Neuron (in vitro differentiated cells): ENCODE measurements at regions not wholly inside any gene's neighbourhood (a gene's known extent, or its start where the extent isn't known, plus 50 kb on each side); places are given as distances from the start of the nearest gene placed in this dataset.

Experiments
- H2AFZ ChIP-seq: one replicate; pipeline ENCODE4 v1.6.1; 2013; ENCODE audit warnings: low read depth, mild to moderate bottlenecking, inconsistent platforms, low read length, moderate library complexity
- H3K27me3 ChIP-seq: one replicate; pipeline ENCODE4 v1.6.1; 2013; ENCODE audit warnings: low read length; ENCODE audit not compliant: insufficient read depth
- H3K36me3 ChIP-seq: one replicate; pipeline ENCODE4 v1.6.1; 2013; ENCODE audit warnings: low read length; ENCODE audit not compliant: insufficient read depth
- H3K4me1 ChIP-seq: one replicate; pipeline ENCODE4 v1.6.1; 2013; ENCODE audit warnings: low read length; ENCODE audit not compliant: insufficient read depth
- H3K4me3 ChIP-seq: 2 replicates; pipeline ENCODE4 v1.5.1; 2013; ENCODE audit warnings: mild to moderate bottlenecking, low read length, moderate library complexity
- H3K9me3 ChIP-seq: one replicate; pipeline ENCODE4 v1.6.1; 2013; ENCODE audit warnings: low read length

DNA sequence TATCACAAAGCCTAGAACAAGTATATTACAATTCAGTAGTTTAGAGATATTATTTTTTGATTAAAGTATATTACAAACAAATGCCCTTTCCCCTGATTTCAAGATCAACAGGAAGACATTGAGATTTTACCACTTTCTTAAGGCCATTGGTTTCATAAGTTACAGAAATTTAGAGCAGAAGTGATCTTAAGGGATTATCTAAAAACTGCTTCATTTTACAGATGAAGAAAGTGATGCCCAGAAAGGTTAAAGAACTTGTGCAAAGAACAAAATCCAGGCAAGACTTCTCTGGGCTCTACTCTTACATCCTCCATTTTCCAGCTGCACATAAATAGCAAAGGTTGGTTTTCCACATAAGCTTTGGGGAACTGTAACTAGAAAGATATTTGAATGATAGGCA is 87.5 kb downstream of the DUSP6 start:
- H3K4me3 ChIP-seq, result no peak overlapping the region
- H2AFZ ChIP-seq, result no peak overlapping the region

DNA sequence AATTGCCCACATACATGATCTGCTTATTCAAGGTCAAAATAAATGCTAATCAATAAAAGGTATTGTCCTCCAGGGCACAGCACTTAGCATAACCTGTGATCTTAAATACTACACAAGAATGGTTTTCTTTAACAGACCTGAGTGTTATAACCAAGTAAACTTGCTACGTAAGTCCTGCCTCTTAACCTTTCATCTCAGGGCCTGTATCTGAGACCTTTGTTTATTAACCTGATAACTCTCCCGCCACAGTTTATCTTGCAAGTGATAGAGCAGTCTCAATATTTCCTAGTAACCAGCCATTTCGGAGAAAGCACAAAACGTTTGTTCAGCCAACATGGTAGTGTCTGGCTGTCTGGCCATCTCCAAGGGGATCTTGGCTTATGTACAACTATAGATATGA is 88.4 kb downstream of the DUSP6 start:
- Histone ChIP-seq H3K4me3 (no peak overlapping the region), H3K36me3 (no peaks in the 10 kb centered on the region), H2AFZ (no peak overlapping the region), H3K4me1 (no peaks in the 10 kb centered on the region), H3K9me3 (no peaks in the 10 kb centered on the region), H3K27me3 (no peaks in the 10 kb centered on the region)

More for the DNA sequence above, 87.5 kb downstream of the DUSP6 start:
- Histone ChIP-seq H3K9me3 (no peaks in the 10 kb centered on the region), H3K36me3 (no peaks in the 10 kb centered on the region), H3K4me1 (no peaks in the 10 kb centered on the region), H3K27me3 (no peaks in the 10 kb centered on the region)

DNA sequence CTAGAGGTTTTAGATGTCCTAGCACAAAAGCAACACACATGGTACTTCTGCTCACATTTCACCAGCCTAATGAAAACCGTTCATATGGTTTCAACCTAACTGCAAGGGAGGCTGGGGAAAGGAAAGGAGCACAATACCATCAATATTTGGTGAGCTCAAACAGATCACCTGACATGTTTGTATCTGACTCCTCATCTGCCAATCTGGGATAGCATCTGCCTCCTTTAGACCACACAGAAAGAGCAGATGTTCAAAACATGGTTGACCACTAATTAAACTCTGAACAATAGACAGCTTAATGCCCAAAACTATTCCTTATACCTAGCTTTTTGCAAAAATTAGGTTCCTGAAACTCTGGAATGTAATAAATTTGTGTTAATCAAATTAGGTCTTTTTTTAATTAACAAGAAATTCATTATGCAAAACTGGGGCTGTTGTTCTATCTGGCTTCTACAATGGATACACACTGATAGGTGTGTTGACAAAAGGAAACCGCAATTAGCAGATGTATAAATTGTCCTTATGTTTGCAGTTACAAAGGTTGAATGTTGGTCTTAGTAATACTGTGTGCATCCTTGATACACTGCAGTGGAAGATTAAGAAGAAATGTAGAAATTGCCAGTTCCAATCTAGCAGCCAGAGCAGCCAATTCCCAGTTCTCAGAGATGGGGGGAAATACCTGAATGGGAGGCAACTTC is 89.3 kb downstream of the DUSP6 start:
- no peak overlapping the region for H2AFZ ChIP-seq
- no peaks in the 10 kb centered on the region for H3K9me3 ChIP-seq
- H3K36me3 ChIP-seq, result no peaks in the 10 kb centered on the region
- no peaks in the 10 kb centered on the region for H3K27me3 ChIP-seq
- no peak overlapping the region for H3K4me3 ChIP-seq
- H3K4me1 ChIP-seq, result no peaks in the 10 kb centered on the region

DNA sequence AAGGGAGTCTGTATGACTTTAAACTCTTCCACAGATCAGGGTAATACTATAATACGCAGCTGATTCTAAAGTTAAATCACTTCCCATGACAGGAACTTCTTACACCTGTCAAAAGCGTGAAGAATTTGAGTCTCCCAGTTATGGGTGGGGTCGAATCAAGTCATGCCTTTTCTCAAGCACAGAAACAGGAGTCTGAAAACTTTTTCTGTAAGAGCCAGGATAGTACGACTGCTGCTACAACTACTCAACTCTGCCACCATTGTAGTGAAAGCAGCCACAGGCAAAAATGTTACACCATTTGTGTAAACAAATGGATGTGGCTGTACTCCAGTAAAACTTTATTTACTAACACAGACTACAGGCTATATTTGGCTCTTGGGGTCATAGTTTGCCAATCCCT is 90.3 kb downstream of the DUSP6 start:
- no peaks in the 10 kb centered on the region for H3K27me3 ChIP-seq
- no peak overlapping the region for H2AFZ ChIP-seq
- no peaks in the 10 kb centered on the region for H3K36me3 ChIP-seq
- H3K4me3 ChIP-seq, result no peak overlapping the region
- H3K4me1 ChIP-seq, result no peaks in the 10 kb centered on the region
- H3K9me3 ChIP-seq, result no peaks in the 10 kb centered on the region

GRCh38 chr12:89260841-89261637 is 91.3 kb downstream of the DUSP6 start:
- H3K27me3 ChIP-seq, result no peaks in the 10 kb centered on the region
- no peak overlapping the region for H2AFZ ChIP-seq
- no peak overlapping the region for H3K4me3 ChIP-seq
- no peaks in the 10 kb centered on the region for H3K4me1 ChIP-seq
- no peaks in the 10 kb centered on the region for H3K36me3 ChIP-seq
- no peaks in the 10 kb centered on the region for H3K9me3 ChIP-seq

DNA sequence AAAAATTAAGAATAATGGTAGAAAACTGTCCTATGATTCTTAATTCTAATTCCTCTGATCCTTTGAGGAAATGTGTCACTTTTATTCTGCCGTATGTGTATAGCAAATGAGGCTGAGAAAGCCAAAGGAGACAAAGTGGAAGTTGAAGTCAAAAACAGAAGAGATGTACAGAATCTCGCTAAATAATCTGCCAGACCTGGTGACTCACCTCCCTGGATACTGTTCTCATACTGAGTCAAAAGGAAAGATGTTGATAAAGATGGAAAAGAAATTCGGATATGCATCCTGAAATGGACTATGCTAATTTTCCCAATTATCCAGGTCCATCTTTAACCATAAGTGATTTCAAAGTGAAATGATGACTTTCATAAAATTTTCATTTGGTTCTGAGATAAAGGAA is 92.5 kb downstream of the DUSP6 start:
- no peak overlapping the region for H2AFZ ChIP-seq
- no peaks in the 10 kb centered on the region for H3K4me1 ChIP-seq
- H3K36me3 ChIP-seq, result no peaks in the 10 kb centered on the region
- no peaks in the 10 kb centered on the region for H3K9me3 ChIP-seq
- H3K4me3 ChIP-seq, result no peak overlapping the region
- H3K27me3 ChIP-seq, result no peaks in the 10 kb centered on the region

GRCh38 chr12:89258240-89258969 is 93.9 kb downstream of the DUSP6 start:
- H3K9me3 ChIP-seq, result no peaks in the 10 kb centered on the region
- no peaks in the 10 kb centered on the region for H3K27me3 ChIP-seq
- no peak overlapping the region for H3K4me3 ChIP-seq
- H2AFZ ChIP-seq, result no peak overlapping the region
- no peaks in the 10 kb centered on the region for H3K36me3 ChIP-seq
- H3K4me1 ChIP-seq, result no peaks in the 10 kb centered on the region

DNA sequence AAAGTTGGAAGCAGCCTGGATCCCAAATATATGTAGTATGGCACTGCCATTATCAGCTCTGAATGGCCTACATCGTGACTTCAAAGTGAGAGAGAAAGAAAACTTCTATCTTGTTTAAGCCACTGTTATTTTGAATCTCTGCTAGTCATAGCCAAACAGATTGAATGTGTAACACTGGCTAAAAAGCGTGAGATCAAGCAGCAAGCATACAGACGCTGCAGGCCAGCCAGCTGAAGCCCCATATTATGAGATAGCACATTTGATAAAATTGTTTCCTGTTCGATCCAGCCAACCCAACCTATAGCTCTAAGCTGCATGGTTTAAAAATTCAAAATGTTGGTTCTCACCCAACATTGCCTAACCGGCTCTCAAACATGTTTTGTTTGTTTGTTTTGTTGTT is 95.0 kb downstream of the DUSP6 start:
- H3K27me3 ChIP-seq, result no peaks in the 10 kb centered on the region
- H3K4me3 ChIP-seq, result no peak overlapping the region
- H3K36me3 ChIP-seq, result no peaks in the 10 kb centered on the region
- H2AFZ ChIP-seq, result no peak overlapping the region
- no peaks in the 10 kb centered on the region for H3K9me3 ChIP-seq
- H3K4me1 ChIP-seq, result no peaks in the 10 kb centered on the region

GRCh38 chr12:89256060-89256459 is 96.2 kb downstream of the DUSP6 start:
- Histone ChIP-seq H3K4me1 (no peaks in the 10 kb centered on the region), H3K4me3 (no peak overlapping the region)

DNA sequence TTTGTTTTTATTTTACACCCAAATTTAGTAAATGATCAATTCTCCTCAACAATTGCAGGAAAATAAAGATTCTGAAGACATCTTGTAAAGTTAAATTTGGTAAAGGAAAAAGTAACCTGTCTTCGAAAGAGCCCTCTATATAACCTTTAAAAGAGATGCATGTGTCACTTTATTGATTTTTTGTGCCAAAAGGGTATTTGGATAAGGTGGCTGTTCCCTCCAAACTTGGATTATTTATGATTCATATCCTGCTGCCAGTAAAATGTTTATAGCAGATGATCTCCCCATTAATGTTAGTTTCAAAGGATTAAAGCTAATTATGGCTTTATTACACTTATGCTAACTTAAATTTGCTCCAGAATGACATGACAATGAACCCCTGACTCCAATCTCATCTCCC is 98.8 kb downstream of the DUSP6 start:
- H2AFZ ChIP-seq, result no peak overlapping the region
- H3K9me3 ChIP-seq, result no peaks in the 10 kb centered on the region
- H3K4me3 ChIP-seq, result no peak overlapping the region
- no peaks in the 10 kb centered on the region for H3K36me3 ChIP-seq
- no peaks in the 10 kb centered on the region for H3K4me1 ChIP-seq
- no peaks in the 10 kb centered on the region for H3K27me3 ChIP-seq

More at GRCh38 chr12:89256060-89256459, 96.2 kb downstream of the DUSP6 start:
- H3K36me3 ChIP-seq, result no peaks in the 10 kb centered on the region
- no peaks in the 10 kb centered on the region for H3K9me3 ChIP-seq
- H3K27me3 ChIP-seq, result no peaks in the 10 kb centered on the region
- H2AFZ ChIP-seq, result no peak overlapping the region

DNA sequence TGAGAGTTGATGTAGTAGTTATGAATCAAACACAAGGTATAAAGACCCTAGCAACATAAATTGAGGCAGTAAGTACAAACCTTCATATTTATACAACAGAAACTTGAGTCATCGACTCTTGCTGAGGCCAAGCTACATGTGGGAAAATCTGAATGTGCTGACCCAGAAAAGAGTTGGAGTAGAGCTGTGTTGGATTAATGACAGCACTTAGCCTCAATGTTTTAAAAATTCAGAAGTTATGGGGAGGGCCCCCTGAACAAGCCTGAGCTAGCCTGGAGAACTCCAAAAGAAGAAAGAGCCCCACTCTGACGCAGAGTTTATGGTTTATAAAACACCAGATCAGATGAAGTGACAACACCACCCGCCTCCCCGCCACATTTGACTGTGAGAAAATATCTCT is 100.0 kb downstream of the DUSP6 start:
- H3K36me3 ChIP-seq, result no peaks in the 10 kb centered on the region
- H3K4me1 ChIP-seq, result no peaks in the 10 kb centered on the region
- H3K27me3 ChIP-seq, result no peaks in the 10 kb centered on the region
- no peaks in the 10 kb centered on the region for H3K9me3 ChIP-seq
- H3K4me3 ChIP-seq, result no peak overlapping the region
- no peak overlapping the region for H2AFZ ChIP-seq

- Histone ChIP-seq H3K36me3 (no peaks in the 10 kb centered on the region), H3K4me3 (no peak overlapping the region), H2AFZ (no peak overlapping the region), H3K4me1 (no peaks in the 10 kb centered on the region), H3K27me3 (no peaks in the 10 kb centered on the region), H3K9me3 (no peaks in the 10 kb centered on the region)
Measured at GRCh38 chr12:89251342-89252271, 100.7 kb downstream of the DUSP6 start.
